ENCODE measurements at regions not wholly inside any gene's neighbourhood (a gene's known extent, or its start where the extent isn't known, plus 50 kb on each side); places are given as distances from the start of the nearest gene placed in this dataset.

DNA sequence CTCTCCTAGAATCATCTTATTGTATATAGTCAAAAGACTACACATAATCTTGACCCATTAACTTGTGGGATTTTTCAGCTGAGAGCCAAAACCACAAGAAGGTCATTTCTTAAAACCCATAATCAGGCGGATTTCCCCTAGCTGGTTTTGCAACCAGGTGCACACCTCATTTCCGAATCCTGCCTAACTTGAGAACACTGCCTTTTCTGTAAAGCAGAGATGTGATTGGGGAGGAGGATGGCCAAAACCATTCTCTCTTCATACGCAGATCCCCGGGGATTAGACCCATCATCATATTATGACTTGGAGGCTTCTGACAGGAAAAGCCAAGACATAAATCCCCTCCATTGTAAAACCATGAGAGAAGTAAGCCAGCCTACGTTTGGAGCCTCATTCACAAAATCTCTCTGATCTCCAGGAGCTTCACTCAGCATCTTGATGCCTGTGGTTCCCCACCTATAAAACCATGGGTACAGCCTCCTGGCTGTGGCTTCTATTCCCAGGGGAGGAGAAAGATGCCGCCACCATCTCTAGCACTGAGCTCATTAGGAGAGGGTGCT, 191.3 kb downstream of the KIF18A start:
- H3K9me3 Mint-ChIP-seq, result no peaks in the 10 kb centered on the region
- H3K4me1 Mint-ChIP-seq, result peaks cover 2% of the 10 kb centered on the region
- no peak for DNase-seq (ENCODE audit: low spot score in 2 of 2)
- no peak overlapping the region for H3K27ac Mint-ChIP-seq
- no peak for ATAC-seq (ENCODE audit: low read depth)
- peaks cover 7% of the 10 kb centered on the region for H3K27me3 Mint-ChIP-seq
- H3K36me3 Mint-ChIP-seq, result no peaks in the 10 kb centered on the region
- no peak overlapping the region for H3K4me3 Mint-ChIP-seq

DNA sequence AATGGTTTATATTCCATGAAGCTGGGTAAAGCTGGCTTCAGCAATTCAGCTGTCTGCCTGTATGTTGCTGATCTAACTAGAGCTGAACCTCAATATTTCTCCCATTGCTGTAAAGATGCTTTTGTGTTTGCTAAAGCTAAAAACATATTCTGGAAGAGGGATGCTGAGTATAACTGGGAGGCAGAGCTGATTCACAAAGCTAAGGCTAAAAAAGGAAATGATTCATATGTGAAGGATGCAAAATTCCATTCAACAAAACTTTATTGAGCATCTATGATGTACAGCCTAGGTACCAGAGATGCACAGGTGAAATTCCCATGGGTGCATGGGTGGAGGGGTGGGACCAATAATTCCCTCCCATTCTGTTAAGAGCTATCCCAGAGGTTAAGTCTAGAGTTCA, 193.9 kb downstream of the KIF18A start:
- H3K9me3 Mint-ChIP-seq, result peaks cover 3% of the 10 kb centered on the region
- H3K4me1 Mint-ChIP-seq, result peaks cover 2% of the 10 kb centered on the region
- no peak for ATAC-seq (ENCODE audit: low read depth)
- no peaks in the 10 kb centered on the region for H3K36me3 Mint-ChIP-seq
- no peak overlapping the region for H3K27ac Mint-ChIP-seq
- peaks cover 10% of the 10 kb centered on the region for H3K27me3 Mint-ChIP-seq
- no peak overlapping the region for H3K4me3 Mint-ChIP-seq
- DNase-seq (ENCODE audit: low spot score in 2 of 2), result no peak

DNA sequence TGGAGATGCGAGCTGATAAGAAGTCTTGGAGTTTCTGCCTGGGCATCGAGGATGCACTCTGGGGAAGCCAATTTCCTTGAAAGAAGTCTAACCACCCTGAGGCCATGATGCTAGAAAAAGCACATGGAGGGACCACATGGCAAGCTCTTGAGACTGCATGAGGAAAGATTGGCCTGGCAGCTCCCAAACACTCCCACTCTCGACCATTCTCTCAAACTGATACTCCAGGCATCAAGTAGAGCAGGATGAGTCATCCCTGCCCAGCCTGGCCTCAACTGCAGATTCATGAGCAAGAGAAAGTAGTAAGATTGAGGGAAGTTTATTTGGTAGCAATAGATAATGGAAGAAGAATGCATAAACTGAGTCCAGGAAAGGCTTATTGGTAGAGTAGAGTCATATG, 194.3 kb downstream of the KIF18A start:
- DNase-seq (ENCODE audit: low spot score in 2 of 2), result no peak
- no peak overlapping the region for H3K4me3 Mint-ChIP-seq
- no peak for ATAC-seq (ENCODE audit: low read depth)
- peaks cover 2% of the 10 kb centered on the region for H3K4me1 Mint-ChIP-seq
- H3K36me3 Mint-ChIP-seq, result no peaks in the 10 kb centered on the region
- peaks cover 3% of the 10 kb centered on the region for H3K9me3 Mint-ChIP-seq
- no peak overlapping the region for H3K27ac Mint-ChIP-seq
- peaks cover 10% of the 10 kb centered on the region for H3K27me3 Mint-ChIP-seq

DNA sequence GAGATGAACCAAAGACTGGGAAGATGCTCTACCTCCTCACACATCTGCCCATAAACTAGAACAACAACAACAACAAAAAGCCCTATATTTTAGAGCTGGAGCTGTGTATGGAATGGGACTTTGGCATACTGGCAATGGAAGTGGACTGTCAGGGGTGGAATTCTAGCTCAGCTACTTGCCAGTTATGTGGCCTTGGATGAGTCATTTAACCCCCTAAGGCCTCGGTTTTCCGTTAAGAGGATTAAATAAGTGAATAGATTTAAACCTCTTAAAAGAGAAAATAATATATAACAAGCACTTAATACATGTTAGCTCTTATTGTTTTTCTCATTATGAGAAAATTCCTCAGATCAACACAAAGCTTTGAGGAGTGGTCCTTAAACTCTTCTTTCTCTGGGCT, 195.0 kb downstream of the KIF18A start:
- no peaks in the 10 kb centered on the region for H3K36me3 Mint-ChIP-seq
- peaks cover 3% of the 10 kb centered on the region for H3K9me3 Mint-ChIP-seq
- H3K4me3 Mint-ChIP-seq, result no peak overlapping the region
- peaks cover 10% of the 10 kb centered on the region for H3K27me3 Mint-ChIP-seq
- H3K4me1 Mint-ChIP-seq, result peaks cover 2% of the 10 kb centered on the region
- no peak for DNase-seq (ENCODE audit: low spot score in 2 of 2)
- ATAC-seq (ENCODE audit: low read depth), result no peak
- H3K27ac Mint-ChIP-seq, result no peak overlapping the region

DNA sequence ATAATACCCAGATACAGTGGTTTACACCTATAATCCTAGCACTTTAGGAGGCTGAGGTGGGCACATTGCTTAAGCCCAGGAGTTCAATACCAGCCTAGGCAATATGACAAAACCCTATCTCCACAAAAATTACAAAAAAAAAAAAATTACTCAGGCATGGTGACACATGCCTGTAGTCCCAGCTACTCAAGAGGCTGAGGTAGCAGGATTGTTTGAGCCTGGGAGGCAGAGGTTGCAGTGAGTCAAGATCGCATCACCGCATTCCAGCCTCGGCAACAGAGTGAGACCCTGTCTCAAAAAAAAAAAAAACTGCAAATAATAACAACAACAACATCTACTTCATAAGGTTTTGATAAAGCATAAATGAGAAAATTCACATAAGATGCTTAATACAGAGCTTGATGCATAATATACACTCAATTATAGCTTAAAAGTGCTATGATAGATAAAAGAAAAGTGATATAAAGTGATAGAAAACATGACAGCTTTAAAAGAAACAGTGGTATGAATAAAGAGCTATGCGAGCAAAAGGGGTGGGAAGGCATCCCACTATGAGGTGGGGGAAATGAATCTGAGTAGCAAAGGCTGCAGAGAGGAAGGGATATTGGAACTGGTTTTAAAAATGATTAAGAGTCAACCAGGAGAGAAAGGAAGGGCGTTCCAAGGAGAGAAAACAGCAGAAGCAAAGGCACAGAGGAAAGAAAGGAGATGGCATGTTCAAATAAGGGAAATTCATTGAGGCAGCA, 197.6 kb downstream of the KIF18A start:
- ATAC-seq (ENCODE audit: low read depth) (no peak), DNase-seq (ENCODE audit: low spot score in 2 of 2) (no peak)
- Mint-ChIP-seq H3K4me1 (no peaks in the 10 kb centered on the region), H3K27ac (no peak overlapping the region), H3K9me3 (peaks cover 8% of the 10 kb centered on the region), H3K4me3 (no peak overlapping the region), H3K36me3 (no peaks in the 10 kb centered on the region), H3K27me3 (peaks cover 5% of the 10 kb centered on the region)

DNA sequence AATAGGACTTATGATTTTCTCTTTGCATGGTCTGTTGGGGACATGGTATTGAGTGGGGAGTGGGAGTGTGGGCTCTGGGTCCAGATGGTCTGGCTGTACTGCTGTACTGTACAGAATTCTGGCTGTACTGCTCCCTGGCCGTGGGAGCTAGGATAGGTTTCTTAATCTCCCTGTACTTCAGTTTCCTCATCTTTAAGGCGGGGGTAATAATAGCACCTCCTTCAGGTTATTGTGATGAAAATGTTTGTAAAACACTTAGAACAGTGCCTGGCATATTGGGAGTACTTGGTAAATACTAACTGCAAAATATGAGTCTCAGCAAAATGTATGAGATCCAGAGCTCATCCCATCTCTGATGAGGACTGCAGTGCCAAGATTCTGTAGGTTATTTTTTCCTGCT, 198.6 kb downstream of the KIF18A start:
- ATAC-seq (ENCODE audit: low read depth), result no peak
- no peak overlapping the region for H3K4me3 Mint-ChIP-seq
- no peaks in the 10 kb centered on the region for H3K4me1 Mint-ChIP-seq
- H3K27ac Mint-ChIP-seq, result no peak overlapping the region
- peaks cover 5% of the 10 kb centered on the region for H3K27me3 Mint-ChIP-seq
- H3K9me3 Mint-ChIP-seq, result peaks cover 8% of the 10 kb centered on the region
- no peak for DNase-seq (ENCODE audit: low spot score in 2 of 2)
- no peaks in the 10 kb centered on the region for H3K36me3 Mint-ChIP-seq

DNA sequence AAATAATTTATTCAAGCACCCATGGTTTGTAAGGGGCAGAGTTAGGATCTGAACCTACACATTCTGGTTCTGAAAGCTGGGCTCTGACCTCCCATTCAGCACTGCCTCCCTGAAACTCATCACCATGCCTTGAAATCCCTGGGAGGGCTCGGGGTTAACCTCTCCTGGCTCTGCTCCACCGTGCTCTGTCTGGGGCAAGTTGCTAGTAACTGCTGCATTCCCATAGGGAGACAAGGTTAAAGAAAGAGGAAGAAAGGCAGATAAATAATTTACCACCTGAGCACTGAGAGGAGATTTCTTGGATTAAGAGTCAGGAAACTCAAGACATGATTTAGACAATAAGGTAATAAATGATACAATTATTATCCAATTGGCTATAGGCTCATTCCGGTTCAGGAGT, 199.3 kb downstream of the KIF18A start:
- Mint-ChIP-seq H3K9me3 (peaks cover 8% of the 10 kb centered on the region), H3K4me3 (no peak overlapping the region), H3K36me3 (no peaks in the 10 kb centered on the region), H3K27me3 (peaks cover 3% of the 10 kb centered on the region), H3K4me1 (no peaks in the 10 kb centered on the region), H3K27ac (no peak overlapping the region)
- DNase-seq (ENCODE audit: low spot score in 2 of 2) (no peak), ATAC-seq (ENCODE audit: low read depth) (no peak)

DNA sequence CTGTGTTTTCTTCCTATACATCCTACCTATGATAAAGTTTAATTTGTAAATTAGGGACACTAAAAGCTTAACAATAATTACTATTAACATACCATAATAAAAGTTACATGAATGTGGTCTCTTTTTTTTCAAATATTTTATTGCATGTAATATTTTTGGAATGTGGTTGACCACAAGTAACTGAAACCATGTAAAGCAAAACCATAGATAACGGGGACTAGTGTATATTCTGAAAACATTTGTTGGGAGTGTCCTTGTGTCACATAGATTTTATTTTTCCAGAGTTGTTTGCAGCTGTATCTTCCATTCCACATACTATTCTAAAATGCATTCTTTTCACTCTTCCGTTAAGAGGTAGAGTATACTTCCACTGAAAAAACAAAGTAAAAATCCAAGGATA, 200.4 kb downstream of the KIF18A start:
- Mint-ChIP-seq H3K36me3 (no peaks in the 10 kb centered on the region), H3K4me3 (no peak overlapping the region), H3K4me1 (no peaks in the 10 kb centered on the region), H3K9me3 (peaks cover 8% of the 10 kb centered on the region), H3K27me3 (peaks cover 6% of the 10 kb centered on the region), H3K27ac (no peak overlapping the region)
- no peak for DNase-seq (ENCODE audit: low spot score in 2 of 2)
- no peak for ATAC-seq (ENCODE audit: low read depth)

DNA sequence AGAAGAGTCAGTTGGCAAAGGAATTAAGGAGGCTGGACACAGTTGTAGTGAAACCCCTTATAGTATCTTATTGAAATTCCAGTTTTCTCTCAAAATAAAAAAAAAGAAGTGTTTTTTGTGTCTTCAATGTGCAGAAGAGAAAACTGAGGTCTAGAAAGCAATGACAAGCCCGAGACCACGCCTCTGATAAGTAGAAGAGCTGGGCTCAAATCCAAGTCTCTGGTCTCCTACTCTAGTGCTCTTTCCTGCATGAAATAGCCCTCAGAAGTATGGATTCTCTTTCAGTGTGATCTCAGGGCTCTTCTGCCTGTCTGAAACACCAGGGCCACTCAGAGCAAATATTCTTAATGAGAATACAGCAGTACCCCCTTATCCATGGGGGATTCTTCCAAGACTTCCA, 200.9 kb downstream of the KIF18A start:
- H3K27me3 Mint-ChIP-seq, result peaks cover 6% of the 10 kb centered on the region
- no peaks in the 10 kb centered on the region for H3K4me1 Mint-ChIP-seq
- ATAC-seq (ENCODE audit: low read depth), result no peak
- H3K36me3 Mint-ChIP-seq, result no peaks in the 10 kb centered on the region
- DNase-seq (ENCODE audit: low spot score in 2 of 2), result no peak
- peaks cover 8% of the 10 kb centered on the region for H3K9me3 Mint-ChIP-seq
- H3K27ac Mint-ChIP-seq, result no peak overlapping the region
- no peak overlapping the region for H3K4me3 Mint-ChIP-seq

DNA sequence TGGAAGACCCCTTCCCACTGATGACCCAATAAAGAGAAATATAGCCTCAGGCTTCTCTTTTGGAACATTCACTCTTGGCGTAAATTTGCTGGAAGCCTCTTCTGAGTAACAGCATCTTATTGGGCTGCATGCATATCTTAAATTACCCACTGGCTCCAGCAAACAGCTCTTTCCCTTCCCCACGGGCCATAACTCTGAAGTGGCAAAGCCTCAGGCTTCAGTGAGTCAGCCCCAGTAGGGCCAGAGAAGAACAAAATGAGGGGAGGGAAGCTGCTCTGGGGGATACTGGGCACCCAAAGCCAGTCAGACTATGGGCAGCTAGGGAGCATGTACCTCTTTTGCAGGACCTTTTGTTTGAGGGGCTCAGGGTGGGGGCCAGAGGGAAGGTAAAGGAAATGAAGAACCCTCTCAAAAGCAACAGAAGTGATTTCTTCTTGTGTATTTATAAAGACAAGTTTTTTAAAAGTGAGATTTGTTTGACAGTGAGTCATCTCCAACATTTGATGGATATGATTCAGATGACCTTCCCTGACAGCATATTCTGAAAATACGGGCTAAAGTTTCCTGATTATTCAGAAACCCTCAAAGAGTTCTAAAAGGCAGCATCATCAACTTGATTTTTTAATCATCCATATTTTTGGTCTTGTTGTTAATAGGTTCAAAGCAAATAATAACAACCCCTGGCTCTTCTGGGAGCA, 203.4 kb downstream of the KIF18A start:
- ATAC-seq (ENCODE audit: low read depth) (no peak), DNase-seq (ENCODE audit: low spot score in 2 of 2) (no peak)
- H3K4me1 Mint-ChIP-seq, result no peaks in the 10 kb centered on the region
- H3K27me3 Mint-ChIP-seq, result peaks cover 3% of the 10 kb centered on the region
- H3K4me3 Mint-ChIP-seq, result no peak overlapping the region
- H3K9me3 Mint-ChIP-seq, result peaks cover 6% of the 10 kb centered on the region
- no peaks in the 10 kb centered on the region for H3K36me3 Mint-ChIP-seq
- H3K27ac Mint-ChIP-seq, result no peak overlapping the region

DNA sequence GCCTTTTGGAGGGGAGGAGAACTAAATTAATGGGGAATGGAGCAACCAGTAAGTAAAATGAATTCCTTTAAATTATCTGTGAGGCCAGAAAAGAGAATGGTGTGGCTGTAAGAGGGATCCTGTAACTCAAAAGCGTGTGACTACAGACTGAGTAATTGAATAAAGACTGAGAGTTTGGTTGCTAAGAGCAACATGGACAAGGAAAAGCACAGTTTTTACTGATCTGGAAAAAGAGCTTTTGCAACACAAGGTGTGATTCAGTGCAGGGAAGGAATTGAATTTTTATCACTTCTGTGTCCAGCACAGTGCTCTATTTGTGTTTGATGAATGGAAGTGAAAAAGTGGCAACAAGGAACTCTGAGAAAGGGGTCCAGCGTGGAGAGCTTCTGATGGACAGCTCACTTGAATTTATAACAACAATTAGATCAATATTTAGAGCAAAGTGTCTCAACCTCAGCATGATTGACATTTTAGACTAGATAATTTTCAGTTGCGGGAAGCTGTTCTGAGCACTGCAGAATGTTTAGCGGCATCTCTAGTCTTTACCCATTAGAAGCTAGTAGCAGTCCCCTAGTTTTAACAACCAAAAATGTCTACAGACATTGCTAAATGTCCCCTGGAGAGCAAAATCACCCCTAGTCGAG, 202.8 kb upstream of the BDNF start:
- Mint-ChIP-seq H3K27me3 (peaks cover 3% of the 10 kb centered on the region), H3K4me1 (no peaks in the 10 kb centered on the region), H3K9me3 (peaks cover 6% of the 10 kb centered on the region), H3K36me3 (no peaks in the 10 kb centered on the region), H3K27ac (no peak overlapping the region), H3K4me3 (no peak overlapping the region)
- no peak for DNase-seq (ENCODE audit: low spot score in 2 of 2)
- no peak for ATAC-seq (ENCODE audit: low read depth)

DNA sequence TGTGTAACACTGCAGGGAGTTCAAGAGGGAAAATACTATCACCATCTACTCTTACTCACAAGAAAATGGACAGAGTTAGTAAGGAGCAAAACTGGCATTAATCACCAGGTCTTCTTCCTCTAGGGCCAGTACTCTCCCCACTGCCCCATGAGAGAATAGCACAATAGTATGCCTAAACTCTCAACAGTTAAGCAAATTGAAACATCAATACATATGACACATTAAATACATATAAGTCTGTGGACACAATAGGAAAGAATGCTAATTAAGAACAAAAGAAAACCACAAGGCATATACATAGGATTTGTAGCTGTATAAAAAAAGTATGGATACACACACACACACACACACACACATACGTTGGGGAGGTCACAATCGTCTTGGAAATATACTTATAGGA, 197.9 kb upstream of the BDNF start:
- H3K27ac Mint-ChIP-seq, result no peak overlapping the region
- no peak for DNase-seq (ENCODE audit: low spot score in 2 of 2)
- no peak overlapping the region for H3K4me3 Mint-ChIP-seq
- H3K36me3 Mint-ChIP-seq, result no peaks in the 10 kb centered on the region
- H3K4me1 Mint-ChIP-seq, result no peaks in the 10 kb centered on the region
- H3K27me3 Mint-ChIP-seq, result peaks cover 5% of the 10 kb centered on the region
- ATAC-seq (ENCODE audit: low read depth), result no peak
- H3K9me3 Mint-ChIP-seq, result peaks cover 2% of the 10 kb centered on the region

DNA sequence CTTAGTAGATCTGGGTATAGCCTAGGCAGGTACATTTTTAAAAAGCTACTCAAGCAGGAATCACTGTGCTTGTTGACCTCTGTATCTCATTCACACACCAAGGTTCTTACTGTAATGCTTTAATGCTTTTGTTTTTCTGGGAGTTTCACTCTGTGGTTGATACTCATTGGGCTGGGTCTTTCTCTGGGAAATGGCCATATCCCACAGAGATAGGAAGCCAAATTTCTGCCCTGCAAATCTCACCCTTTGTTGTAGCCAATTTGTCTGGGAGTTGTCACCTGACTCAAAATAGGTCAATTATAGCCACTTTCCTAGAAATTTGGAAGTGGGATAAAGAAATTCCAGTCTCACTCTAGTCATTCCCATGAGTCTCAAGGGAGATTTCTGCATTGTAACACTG, 195.8 kb upstream of the BDNF start:
- no peak overlapping the region for H3K27ac Mint-ChIP-seq
- H3K36me3 Mint-ChIP-seq, result no peaks in the 10 kb centered on the region
- ATAC-seq (ENCODE audit: low read depth) (no peak), DNase-seq (ENCODE audit: low spot score in 2 of 2) (no peak)
- no peaks in the 10 kb centered on the region for H3K4me1 Mint-ChIP-seq
- H3K9me3 Mint-ChIP-seq, result peaks cover 2% of the 10 kb centered on the region
- peaks cover 2% of the 10 kb centered on the region for H3K27me3 Mint-ChIP-seq
- no peak overlapping the region for H3K4me3 Mint-ChIP-seq

DNA sequence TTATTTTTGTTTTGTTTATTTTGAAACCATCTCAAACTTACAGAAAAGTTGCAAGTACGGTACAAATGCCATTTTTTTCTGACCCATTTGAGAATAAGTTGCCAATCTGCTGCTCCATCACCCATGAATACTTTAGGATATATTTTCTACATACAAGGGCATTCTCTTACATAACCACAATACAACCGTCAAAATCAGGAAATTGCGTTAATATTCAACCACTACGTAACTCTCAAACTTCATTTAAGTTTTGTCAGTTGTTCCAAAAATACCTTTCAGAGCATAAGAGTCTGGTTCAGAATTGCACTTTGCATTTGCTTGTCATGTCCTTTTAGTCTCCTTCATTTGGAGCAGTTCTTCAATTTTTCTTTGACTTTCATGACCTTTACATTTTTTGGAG, 194.3 kb upstream of the BDNF start:
- DNase-seq (ENCODE audit: low spot score in 2 of 2) (no peak), ATAC-seq (ENCODE audit: low read depth) (no peak)
- Mint-ChIP-seq H3K9me3 (peaks cover 4% of the 10 kb centered on the region), H3K36me3 (no peaks in the 10 kb centered on the region), H3K27me3 (peaks cover 2% of the 10 kb centered on the region), H3K27ac (no peak overlapping the region), H3K4me1 (no peaks in the 10 kb centered on the region), H3K4me3 (no peak overlapping the region)

Data from memory B cell (primary cell).